DOHH2 (cell line): ENCODE measurements at regions not wholly inside any gene's neighbourhood (a gene's known extent, or its start where the extent isn't known, plus 50 kb on each side); places are given as distances from the start of the nearest gene placed in this dataset.
"Not testable (repeated sequence)": the region's sequence is repeated elsewhere in the genome, so short reads cannot be mapped to it uniquely, and the experiment has no call there.

Source experiments
- CTCF ChIP-seq: fragments of 200-600 bp; sonication (generic); IDR thresholded peaks from one replicate; pipeline ENCODE4 v1.5.1; 2014; ENCODE audit warnings: antibody characterized with exemption, mild to moderate bottlenecking, low read depth, low read length; ENCODE audit not compliant: poor library complexity, severe bottlenecking
- EZH2phosphoT487 ChIP-seq: fragments of 200-600 bp; sonication (generic); IDR thresholded peaks from 2 replicates; pipeline ENCODE4 v1.6.1; 2017; ENCODE audit warnings: borderline replicate concordance, mild to moderate bottlenecking, antibody characterized with exemption, low read length, moderate library complexity, mixed read lengths

- not testable (repeated sequence) for TF ChIP-seq CTCF, EZH2phosphoT487
These were observed 1283.0 kb downstream of the EFNA5 start for GRCh38 chr5:106387767-106388166.
